ENCODE measurements at regions not wholly inside any gene's neighbourhood (a gene's known extent, or its start where the extent isn't known, plus 50 kb on each side); places are given as distances from the start of the nearest gene placed in this dataset.
"Not testable (repeated sequence)": the region's sequence is repeated elsewhere in the genome, so short reads cannot be mapped to it uniquely, and the experiment has no call there.

DNA sequence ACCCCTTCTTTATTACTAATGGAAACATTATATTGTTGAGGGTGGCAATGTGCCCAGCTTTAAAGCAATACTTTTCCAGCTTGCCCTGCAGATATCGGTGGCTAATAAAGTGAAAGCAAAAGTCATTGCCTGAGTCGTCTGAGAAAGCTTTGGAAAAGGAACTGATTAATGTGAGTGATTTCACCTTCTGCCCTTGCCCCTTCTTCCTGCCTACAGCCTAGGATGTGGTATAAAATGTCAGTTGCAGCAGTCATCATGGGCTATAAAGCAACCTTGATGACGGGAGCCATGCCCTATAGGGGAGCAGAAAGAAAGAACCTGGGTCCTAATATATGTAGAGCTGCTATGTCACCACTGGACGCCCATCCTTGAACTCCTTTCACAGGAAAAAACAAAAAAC lies 132.4 kb upstream of the USP9X start:
- no peak for DNase-seq

DNA sequence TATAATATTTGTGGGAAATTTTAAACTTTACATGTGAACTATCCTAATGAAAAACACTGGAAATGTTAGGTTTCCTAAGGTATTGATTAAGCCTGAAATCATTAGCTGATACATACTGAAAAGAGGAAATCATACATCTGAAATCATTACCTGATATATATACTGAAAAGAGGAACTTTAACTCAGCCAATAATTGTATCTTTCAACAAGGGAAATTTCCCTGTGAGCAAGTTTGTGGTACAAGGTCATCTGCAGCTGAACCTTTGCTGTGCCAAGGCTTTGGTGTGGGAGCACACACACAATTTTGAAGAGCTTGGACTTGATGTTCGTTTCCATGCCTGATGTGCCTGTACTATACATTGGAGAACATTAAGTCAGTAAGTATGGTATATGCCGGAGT lies 131.9 kb upstream of the USP9X start:
- DNase-seq: no peak

DNA sequence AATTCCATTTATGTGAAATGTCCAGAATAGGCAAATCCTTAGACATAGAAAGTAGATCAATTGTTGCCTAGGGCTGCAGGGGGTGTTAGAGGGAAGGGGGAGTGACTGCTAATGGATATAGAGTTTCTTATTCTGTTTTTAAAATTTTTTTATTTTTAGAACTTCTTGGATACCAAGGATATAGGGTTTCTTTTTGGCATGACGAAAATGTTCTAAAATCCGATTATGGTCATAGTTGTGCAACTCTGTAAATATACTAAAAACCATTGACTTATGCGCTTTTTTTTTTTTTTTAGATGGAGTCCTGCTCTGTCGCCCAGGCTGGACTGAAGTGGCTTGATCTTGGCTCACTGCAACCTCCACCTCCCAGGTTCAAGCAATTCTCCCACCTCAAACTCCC lies 125.2 kb upstream of the USP9X start:
- DNase-seq: no peak

DNA sequence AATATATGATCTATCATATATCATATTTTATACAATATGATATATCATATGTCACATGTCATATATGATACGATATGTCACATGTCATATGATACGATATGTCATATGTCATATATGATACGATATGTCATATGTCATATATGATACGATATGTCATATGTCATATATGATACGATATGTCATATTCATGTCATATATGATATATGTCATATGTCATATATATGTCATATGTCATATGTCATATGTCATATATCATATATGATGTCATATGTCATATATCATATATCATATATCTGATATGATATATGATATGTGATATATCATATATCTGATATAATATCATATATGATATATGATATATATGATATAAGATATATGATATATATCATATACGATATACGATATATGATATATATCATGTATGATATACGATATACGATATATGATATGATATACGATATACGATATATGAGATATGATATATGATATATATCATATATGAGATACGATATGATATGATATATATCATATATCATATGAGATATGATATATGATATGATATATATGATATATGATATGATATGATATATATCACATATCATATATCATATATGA lies 122.3 kb upstream of the USP9X start:
- no peak for DNase-seq

DNA sequence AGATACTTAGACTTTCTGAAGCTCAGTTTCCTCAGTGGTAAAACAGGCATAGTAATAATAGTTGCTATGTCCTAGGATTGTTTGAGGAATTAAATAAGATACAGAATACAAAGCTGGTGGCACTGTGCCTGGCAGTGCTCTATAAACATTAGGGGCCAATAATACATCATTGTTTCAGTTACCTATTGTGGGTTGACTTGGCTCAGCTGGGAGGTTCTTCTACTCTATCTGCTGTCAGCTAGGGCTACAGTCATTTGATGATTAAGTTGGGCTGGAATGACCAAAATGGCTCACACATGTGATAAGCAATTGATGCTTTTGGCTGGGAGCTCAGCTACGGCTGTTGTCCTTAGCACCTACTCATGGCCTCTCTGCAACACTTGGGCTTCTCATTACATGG lies 121.2 kb upstream of the USP9X start:
- DNase-seq: no peak

DNA sequence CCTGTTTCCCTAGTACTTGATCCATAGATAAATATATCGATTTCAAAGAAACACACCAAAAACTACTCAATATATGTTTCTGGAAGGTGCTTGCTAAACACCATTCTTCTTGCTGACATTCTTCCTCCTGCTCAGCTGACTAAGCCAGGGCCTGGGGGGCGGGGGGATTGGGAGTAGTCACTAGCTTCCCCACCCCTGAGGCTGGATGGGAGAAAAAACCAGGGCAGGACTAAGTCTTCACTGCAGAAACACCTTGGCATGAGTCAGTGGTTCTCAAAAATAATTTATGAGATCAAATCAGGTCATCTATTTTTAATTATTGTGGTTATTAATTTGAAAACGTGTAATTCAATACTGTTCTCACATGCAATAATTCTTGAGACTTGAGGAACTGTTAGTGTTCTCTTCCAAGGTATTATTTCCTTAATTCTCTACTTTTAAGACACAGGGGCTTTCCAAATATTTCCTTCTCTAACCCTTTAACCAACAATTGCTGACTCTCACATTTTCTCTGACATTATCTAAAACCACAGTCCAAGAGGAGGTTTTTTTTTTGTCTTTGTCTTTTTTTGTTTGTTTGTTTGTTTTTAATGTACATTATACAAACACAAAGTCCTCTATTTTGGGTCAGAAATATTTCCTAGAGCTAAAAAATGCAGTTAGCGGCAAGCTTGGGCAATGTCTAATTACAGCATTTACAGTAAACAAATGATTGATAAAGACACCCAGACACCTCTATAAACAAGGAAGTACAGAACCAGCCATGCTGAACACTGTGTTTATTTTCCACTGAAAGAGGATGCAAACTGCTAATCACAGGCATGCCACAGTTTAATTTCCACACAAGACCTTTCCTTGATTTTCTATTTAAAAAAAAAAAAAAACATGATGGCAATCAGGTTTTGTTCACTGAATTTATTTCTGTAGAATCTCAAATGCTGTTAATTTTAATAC lies 120.3 kb upstream of the USP9X start:
- no peak for DNase-seq

DNA sequence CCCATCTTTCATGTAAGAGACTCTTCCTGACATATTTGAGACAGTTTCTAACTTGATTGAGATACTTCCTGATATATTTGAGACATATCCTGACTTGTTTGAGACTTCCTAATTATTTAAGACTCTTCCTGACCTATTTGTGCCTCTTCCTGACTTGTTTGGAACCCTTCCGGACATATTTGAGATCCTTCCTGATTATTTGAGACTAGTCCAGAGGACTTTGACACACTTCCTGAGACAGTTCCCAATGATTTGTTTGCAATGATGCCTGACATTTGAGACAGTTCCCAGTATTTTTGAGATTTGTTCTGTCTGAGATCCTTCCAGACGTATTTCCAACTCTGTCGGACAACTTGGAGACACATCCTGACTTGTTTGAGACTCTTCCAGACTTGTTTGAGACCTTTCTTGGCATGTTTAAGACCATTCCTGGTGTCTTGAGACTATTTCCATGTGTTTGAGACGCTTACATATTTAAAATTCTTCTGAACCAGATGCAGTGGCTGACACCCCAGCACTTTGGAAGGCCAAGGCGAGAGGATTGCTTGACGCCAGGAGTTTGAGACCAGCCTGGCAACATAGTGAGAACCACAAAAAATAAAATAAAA lies 118.9 kb upstream of the USP9X start:
- DNase-seq: no peak

DNA sequence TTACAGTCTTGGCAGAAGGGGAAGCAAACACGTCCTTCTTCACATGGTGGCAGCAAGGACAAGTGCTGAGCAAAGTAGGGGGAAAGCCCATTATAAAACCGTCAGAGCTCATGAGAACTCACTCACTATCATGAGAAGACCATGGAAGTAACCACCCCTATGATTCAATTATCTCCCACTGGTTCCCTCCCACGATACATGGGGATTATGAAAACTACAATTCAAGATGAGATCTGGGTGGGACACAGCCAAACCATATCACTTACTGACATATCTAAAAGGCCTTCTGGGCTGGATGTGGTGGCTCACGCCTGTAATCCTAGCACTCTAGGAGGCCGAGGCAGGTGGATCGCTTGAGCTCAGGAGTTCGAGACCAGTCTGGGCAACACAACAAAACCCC lies 117.1 kb upstream of the USP9X start:
- DNase-seq: no peak

DNA sequence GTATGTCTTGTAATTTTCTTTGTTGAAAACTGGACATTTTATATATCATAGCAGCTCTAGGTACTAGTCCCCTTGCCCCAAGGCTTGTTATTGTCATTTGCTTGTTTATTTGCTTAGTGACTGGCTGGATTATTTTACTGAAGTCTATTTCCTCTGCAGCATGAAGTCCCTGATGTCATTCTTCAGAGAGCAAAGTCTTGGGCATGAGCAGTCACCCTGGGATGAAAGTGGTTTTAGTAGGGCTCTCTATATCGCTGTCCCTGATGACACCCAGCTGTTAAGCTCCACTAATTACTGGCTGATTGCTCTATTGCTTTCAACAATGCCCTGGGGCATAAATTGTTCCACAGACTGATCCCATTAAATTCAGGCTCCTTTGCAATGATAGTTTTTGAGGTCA lies 113.5 kb upstream of the USP9X start:
- DNase-seq: no peak

DNA sequence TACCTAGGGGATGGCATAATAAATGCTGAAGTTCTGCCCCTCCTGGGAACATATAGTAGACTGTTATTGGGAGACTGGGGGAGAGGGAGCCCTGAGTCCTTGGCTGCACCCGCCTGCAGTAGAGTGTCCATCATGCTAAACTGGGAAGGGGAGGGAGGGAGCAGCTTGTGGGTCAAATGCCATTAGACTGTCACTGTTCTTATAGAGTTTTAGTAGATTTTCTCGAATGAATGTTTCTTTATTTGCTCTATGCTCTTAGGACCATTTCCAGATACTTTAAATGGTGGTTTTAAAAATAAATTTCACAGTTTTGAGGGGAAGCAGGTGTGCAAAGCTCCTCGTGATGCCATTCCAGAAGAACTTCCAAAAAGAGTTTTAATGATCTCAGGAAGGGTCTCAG lies 111.6 kb upstream of the USP9X start:
- DNase-seq: no peak

DNA sequence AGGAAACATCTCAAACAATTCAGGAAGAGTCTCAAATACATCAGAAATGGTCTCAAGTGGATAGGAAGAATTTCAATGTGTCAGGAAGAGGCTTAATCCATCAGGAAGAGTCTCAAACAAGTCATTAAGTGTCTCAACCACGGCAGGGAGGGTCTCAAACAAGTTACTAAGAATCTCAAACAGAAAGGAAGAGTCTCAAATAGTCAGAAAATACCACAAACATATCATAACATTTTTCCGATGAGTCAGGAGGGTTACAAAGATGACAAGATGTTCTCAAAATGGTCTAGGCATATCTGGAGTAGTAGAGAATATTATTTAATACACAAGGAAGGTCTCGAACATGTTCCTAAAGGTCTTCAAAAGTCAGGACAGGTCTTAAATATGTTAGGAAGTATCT lies 109.3 kb upstream of the USP9X start:
- no peak for DNase-seq

DNA sequence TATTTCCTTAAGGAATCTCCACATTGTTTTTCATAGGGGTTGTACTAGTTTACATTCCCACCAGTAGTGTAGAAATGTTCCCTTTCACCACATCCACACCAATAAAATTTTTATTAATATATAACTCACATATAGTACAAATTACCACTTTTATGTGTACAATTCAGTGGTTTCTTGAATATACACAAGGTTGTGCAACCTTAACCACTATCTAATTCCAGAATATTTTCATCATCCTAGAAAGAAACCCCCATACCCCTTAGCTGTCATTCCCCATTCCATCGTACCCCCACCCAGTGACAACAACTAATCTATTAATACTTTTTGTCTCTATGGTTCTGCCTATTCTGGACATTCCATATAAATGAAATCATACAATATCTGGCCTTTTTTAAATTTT lies 108.3 kb upstream of the USP9X start:
- DNase-seq: no peak

DNA sequence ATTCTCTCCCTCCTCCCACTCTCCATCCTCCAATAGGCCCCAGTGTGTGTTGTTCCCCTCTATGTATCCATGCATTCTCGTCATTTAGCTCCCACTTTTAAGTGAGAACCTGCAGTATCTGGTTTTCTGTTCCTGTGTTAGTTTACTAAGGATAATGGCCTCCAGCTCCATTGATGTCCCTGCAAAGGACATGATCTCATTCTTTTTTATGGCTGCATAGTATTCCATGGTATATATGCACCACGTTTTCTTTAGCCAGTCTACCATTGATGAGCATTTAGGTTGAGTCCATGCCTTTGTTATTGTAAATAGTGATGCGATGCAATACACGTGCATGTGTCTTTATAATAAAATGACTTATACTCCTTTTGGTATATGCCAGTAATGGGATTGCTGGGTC lies 100.3 kb upstream of the USP9X start:
- no peak for DNase-seq

DNA sequence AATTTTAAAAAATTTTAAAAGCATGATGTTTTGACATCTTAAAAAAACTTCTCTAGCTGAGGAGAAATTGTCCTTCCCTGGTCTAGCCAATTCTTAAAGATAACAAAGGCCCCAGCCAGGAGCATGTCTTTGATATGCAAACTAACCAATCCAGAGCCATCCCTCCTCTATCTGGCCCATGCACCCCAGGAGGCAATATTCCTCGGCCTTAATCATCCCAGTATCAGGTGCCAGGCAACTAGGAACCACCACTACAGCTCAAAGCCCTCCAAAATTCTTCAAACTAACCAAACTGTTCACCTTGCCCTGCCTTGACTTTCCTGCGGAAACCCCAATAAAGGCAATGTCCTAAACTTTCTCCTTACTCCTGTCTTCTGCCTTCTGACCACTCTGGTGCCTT lies 97.8 kb upstream of the USP9X start:
- no peak for DNase-seq

DNA sequence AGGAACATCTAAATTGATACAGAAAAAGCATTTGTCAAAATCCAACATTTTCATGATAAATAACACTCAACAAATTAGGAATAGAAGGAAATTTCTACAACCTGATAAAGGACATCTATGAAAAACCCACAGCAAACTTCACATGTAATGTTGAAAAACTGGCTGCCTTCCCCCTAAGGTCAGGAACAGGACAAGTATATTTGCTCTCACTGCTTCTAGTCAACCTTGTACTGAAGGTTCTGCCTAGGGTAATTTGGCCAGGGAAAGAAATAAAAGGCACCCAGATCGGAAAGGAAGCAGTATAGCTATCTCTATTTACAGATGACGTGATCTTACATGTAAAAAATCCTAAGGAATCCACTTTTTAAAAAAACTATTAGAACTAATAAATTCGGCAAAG lies 97.1 kb upstream of the USP9X start:
- DNase-seq: no peak

DNA sequence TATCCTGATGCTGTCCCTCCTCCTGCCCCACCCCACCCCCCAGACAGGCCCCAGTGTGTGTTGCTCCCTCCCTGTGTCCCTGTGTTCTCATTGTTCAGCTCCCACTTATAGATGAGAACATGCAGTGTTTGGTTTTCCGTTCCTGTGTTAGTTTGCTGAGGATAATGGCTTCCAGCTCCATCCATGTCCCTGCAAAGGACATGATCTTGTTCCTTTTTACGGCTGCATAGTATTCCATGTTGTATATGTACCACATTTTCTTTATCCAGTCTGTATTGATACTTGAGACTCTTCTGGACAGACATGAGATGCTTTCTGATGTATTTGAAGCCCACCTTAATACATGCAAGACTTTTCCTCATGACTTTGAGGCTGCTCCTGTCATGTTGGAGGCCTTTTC lies 91.8 kb upstream of the USP9X start:
- DNase-seq: not testable (repeated sequence)

DNA sequence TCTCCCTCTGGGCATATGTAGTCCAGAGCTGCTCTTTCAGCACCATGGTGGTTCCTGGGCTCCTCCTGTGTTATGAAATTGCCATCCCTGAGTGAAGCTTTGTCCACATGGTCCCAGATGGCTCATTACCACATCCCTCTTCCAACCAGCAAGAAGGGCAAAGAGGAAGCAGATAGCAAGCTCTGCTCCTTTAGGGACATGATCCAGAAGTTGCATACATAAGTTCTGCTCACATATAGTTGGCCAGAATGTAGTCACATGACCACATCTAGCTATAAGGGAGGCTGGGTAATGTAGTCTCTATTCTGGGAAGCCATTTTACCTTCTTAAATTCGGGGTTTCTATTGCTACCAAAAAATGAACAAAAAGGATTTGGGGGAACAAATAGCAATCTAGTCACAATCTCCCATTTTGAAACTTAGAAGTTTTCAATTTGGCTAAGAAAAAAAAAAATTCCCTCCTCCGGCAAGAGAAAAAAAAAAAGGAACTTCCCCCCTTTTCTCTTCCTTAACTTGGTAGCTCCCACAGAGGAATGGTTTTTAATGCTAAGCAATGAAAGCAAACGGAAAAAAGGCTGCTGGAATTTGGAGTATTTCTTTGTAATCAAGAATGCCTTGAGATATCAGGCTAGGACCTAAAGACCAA lies 88.2 kb upstream of the USP9X start:
- no peak for DNase-seq

DNA sequence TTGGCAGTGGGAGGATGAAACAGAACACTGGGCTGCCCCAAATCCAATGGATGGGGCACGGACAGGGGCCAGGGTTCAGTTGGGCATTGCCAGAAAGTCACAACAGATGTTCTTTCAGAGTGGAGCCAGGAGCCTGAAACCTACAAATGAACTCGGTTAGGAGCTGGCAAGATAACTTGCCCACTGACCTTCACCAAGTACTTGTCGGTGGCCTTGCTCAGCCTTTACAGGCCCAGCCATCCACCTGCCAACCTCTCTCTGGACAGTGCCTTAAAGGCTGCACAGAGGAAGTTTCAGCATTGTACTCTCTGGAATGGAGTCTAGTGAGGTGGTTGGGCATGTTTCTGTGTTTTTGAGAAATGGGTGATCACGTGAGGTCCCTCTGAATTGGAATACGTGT lies 87.1 kb upstream of the USP9X start:
- no peak for DNase-seq

DNA sequence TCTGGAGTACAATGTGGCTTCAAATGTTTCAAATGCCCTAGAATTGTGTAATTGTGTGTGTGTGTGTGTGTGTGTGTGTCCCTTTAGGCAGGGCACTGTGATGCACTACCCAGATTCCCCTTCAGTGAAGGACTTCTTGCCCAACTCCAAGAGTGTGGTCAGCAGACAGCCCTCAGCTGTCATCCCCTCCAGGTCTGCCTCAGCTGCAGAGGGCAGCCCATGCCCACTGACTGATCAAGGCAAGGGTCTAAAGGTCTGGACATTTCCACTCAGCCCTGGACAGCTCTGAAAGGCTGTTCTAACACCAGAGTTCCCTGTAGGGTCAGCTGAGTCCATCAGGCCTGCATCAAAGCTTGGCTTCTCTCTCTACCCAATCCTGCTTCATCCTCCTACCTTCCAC lies 83.9 kb upstream of the USP9X start:
- no peak for DNase-seq

DNA sequence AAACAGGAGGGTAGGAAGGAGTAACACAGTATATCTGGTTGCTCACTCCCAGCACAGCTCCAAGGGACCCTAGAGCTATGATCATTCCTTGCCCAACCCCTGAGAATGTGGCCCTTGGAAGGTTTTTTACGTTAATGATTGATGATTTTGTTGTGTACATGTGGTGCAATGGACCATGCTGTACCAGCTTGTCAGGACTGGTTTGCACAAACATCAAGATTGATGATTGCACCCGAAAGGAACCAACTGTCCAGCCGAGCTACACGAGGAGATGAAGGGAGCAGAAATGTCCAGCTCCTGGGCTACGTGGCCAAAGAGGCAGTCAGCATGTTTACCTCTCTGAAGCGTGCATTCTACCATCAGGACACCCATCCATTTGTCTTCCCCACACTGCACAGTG lies 83.2 kb upstream of the USP9X start:
- DNase-seq: no peak

DNA sequence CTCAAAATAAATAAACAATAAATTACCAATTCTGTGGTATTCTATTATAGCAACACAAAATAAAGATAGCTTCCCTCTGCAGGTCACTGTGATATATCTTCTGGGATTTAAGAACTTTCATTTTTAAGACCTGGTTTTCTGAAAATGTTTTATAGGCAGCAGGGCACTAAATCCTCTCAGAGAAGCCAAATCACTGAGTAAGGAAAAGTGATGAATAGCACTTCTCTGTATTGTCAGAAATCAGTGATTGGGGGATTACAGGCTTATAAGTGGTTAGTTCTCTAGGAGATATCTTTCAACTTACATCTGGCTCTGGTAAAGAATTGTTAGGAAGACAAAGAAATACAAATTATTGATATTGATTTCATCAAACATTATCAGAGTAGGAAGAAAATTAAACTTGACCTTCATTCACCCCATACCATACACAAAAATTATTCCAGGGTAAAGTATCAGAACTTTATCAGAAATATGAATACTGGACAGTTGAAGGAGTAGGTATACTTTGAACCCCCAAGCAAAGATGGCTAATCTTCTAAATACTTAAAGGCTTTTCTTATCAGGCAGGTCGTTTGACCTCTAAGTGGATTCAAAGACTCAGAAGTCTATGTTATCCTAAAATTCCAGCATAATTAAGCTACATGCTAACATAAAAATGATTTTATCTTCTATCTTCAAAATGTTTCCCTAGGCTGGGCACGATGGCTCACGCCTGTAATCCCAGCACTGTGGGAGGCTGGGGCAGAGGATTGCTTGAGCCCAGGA lies 81.6 kb upstream of the USP9X start:
- no peak for DNase-seq

DNA sequence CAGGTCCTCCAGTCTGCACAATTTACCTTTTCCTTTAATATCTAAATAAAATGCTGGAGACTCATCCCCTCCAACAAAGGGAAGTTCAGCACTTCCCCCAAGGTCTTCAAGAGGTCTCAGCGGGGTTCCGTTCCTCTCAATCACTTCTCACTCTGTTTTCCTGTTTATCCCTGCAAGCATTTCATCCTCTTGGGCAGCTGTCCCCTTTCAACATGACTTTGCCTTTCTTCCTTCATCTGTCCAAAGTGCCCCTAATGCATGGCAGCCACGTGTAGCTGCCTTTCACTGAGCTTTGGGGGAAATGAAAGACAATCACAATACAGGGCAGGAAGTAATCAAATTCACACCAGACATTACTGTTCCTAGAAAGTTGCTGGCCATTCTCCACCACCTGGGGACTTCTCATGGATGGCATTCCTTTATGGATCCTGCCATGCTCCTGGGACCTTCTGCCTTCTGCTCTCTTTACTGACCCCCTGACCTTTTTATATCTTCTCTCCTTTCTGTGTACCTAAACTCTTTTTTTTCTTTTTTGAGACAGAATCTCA lies 79.7 kb upstream of the USP9X start:
- DNase-seq: no peak

All from activated CD4-positive, alpha-beta T cell treated with anti-CD3 and anti-CD28 coated beads for 1 hour (primary cell).